Activated CD4-positive, alpha-beta T cell treated with anti-CD3 and anti-CD28 coated beads for 4 hours (primary cell): ENCODE measurements at regions not wholly inside any gene's neighbourhood (a gene's known extent, or its start where the extent isn't known, plus 50 kb on each side); places are given as distances from the start of the nearest gene placed in this dataset.

Experiments
- DNase-seq, 2 donors: peaks; one replicate each; pipeline ENCODE4 v3.0.0-alpha.2; 2020

DNA sequence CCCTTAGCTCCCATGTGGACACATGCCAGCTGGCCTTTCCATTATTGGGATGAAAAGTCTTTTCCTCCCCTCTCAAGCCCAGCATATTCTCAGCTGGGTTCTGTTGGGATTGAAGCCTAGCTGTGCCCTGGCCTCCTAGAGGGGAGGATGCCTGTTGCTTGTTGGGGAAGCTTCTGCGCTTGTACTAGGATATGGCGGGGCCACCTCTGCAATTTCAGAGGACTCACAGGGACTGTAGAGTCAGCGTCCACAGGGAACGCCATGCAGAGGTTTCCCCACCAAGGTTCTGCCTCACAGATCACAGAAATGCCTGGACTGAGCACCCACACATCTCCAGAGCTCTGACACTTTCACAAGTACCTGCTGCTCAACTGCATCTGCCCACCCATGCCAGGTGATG lies 288.7 kb upstream of the FOXQ1 start:
- DNase-seq, result no peak

DNA sequence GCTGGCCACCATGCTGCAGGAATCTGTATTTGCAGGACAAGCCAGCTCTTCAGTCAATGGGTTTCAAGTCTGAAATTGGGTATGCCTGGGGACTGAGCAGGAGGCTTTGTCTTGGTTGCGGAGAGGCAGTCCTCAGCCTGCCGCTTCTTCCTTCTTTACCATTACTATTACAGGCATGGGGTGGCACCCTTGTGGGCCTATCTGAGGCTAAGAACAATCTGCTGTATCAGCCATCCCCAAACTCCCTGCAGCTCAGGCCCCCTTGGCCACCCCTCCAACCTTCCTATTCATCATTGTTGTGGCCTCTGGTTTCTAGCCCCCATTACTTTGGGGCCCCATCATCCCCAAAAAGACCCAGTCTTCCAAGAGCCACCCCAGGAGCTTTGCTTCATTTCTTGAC lies 289.2 kb upstream of the FOXQ1 start:
- DNase-seq, result no peak

DNA sequence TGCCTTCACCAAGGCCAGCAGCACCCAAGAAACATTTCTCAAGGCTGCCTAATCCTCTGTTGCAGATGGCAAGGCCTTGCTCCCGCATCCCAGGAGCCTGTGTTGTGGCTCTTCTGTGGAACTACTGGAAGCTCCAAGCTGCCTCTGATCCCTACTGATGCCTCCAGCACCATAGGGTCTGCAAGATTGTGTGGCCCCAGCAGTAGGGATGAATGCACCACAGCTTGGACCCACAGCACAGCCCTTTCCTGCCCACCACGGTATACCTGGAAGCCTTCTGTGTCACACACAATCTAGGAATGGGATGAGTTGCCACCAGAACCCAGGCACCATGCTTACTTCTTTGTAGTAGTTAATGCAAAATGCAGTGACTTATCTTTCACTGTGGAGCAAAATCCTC lies 291.1 kb upstream of the FOXQ1 start:
- no peak for DNase-seq

DNA sequence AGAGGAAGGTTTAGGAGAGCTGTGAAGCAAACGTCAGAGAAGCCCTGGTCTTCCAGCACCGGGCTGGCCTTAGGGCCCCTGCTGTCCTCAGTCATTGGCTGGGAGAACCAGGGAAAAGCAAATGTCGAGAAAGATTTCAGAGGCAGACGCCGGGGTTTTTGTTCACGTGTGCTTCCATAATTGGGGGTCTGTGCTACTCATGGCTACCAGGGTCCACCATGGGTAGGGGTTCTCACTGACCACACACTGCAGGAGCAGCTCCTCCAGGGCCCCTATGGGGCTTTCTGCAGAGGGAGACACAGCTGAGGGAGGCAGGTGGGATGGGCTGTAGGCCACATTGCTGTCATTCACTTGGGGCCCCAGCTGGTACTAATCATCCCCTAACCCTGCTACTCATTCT lies 291.8 kb upstream of the FOXQ1 start:
- DNase-seq, result no peak

DNA sequence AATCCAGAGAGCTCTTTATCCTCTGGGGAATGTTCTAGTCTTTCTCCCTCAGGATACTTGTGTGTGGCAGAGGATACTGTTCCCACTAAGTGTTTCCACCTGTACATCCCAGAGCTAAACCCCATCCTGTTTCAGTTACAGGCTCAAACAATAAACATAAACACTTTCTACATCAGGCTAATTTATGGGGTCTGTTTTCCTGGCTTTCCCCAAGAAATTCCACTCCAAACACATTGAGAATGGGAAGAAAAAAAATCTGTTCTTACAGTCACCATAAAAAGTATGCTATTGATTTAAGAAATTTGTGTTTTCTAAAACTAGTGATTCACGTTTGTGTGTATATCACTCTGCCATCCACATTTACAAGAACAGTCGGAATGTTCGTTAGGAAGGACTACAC lies 293.9 kb upstream of the FOXQ1 start:
- no peak for DNase-seq

DNA sequence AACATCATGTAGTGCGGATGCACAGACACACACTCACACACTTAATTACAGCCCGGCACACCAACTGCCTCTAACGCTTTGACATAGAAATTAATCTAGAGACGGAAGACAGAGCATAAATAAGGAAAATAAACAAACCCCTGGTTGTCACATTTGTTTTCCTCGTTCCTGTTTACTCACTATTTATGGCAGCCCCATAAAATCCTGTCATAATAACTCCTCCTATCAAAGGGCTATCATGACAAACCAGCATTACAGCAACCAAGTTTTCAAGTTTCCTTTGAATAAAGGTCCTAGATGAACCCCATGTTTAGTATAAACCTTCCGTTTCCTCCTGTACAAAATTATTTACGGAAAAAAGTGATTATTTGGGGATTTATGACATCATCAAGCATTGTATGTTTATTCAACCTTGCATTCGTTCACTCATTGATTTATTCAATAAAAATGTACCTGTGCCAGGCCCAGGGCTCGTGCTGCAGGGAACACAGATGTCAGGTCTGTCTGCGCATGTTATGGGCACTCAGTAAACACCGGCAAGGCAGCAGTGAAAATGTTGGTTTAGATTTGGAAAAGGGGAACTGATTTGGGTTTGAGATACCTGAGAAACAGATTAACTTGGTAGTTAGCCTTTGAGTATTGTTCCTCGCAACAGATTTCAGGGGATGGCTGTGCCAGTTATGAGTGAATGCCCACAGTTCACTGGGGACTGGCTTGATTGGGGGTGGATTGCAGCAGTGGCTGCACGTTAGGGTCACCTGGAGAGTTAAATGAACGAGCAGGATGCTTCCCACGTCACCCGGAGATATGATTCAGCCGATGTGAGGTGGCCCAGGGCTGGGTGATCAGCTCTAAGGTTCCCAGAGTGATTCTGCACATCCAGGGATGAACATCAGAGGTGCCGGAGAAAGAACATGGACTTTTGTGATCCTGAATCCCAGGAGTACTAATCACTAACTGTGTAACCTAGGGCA lies 295.3 kb upstream of the FOXQ1 start:
- no peak for DNase-seq

DNA sequence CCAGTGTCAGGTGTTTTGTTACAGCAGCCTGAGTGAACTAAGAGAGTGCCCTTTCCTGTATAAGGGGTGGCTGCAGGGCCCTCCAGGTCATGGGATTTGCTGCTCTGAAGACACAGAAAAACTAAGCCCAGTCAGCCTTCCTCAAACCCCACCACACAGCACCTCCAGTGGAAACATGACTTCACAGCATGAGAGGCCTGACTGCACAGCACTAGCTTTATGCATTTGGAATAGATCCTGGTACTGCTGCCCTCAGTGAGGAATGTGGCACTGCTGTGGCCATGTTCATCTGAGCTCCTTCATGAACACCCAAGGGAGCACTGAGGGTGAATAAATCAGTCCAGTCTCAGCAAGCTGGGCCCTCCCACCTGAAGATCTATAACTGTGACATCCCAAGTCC lies 296.1 kb upstream of the FOXQ1 start:
- DNase-seq, result no peak

DNA sequence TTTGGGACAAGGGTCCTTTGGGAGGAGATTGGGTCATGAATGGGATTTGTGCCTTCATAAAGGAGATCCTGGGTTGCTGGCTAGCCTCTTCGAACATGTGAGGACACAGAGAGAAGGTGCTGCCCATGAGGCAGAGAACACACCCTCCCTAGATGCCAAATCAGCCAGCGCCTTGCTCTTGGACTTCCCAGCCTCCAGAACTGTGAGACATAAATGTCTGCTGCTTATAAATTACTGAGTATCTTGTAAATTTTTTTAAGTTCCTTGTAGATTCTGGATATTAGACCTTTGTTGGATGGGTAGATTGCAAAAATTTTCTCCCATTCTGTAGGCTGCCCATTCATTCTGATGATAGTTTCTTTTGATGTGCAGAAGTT lies 297.5 kb upstream of the FOXQ1 start:
- DNase-seq, result no peak

DNA sequence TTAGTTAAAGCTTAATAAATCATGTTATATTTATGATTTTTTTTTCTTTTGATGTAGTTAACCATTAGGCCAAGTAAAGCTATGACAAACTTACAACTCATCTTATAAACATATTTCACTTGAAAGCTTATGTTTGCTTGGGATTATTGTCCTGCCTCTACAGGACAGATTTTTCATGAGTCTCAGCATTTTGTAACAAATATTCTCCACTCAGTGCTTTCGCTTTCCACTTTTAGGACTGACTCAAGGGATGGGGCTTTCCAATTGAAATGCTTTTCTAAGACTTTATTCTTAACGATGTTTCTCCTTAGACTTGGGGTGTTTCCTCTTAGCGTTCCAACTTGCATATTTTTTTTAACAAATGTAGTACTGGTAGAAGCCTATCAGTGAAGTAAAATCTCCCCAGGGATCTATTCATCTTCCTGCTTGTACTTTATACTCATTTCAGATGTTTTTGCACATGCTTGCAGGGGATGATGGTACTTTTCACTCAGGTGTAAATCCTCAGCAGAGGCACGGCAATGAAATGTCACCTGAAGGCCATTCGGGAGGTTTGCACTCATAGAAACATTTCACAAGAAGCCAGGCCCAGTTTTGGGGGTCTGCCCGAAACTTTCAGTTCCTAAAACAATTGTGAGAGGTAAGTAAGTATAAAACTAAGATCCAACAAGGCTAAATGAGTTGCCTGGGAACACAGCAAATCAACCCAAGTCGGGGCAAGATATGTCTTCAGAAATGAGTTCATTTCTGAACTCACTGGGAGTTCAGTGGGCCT lies 298.1 kb upstream of the FOXQ1 start:
- no peak for DNase-seq

DNA sequence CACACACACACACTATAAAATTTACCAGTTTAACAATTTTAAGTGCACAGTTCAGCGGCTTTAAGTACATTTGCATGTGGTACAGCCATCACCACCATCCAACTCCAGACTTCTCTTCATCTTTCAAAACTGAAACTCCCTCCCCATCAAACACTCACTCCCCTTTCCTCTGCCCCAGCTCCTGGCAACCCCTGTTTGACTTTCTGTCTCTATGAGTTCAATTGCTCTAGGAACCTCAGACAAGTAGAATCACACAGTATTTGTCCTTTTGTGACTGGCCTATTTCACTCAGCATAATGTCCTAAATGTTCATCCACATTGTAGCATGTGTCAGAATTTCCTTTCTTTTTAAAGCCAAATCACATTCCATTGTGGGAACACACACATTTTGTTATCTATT lies 302.8 kb upstream of the FOXQ1 start:
- no peak for DNase-seq

DNA sequence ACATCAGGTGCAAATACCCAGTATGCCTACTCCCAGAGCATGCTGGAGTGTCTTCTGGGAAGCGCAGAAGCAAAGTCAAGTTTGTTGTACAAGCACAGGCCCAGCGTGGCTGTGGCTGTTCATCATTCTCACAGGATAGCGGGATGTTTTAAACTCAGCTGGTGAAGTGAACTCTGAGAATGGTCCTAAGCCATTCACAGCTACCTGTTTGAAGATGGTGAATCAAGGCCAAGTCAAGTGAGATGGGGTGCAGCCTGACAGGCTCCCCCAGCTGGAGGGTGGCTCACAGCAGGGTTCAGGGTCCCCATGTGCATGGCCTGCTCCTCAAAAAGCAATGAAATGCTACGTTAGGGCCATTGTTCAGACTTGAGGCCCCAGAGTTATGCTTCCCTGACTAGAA lies 304.7 kb upstream of the FOXQ1 start:
- no peak for DNase-seq

DNA sequence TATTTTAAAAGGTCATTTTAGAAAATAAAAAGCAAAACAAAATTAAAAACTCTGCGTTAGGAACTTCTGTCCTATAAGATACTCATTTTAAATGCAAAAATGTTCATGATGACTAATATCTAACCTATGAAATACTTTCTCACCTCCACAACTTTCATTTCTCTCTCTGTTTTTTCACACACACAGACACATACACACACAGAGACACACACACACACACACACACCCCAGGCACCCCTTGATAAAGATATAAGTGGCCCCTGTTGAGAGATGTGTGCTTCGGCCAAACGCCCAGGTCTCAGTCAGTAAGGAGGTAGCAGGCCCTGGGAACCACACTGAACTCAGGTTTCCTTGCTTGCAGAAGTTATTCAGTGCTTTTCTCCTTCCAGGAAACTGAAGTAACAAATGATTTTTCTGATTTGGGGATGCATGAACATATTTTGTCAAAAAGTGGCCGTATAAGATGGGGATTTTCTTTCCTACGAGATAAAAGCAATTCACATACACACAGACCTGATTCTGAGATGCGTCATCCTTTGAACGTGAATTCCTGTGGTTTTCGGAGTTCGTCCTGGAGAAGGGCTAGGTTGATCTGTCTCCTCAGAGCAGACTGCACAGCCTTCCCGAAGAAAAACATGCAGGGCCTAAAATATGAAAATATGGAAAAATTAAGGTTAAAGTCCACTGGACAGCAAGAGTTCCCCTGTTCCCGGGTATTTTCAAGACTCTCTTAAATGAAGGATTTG lies 306.8 kb upstream of the FOXQ1 start:
- no peak for DNase-seq

DNA sequence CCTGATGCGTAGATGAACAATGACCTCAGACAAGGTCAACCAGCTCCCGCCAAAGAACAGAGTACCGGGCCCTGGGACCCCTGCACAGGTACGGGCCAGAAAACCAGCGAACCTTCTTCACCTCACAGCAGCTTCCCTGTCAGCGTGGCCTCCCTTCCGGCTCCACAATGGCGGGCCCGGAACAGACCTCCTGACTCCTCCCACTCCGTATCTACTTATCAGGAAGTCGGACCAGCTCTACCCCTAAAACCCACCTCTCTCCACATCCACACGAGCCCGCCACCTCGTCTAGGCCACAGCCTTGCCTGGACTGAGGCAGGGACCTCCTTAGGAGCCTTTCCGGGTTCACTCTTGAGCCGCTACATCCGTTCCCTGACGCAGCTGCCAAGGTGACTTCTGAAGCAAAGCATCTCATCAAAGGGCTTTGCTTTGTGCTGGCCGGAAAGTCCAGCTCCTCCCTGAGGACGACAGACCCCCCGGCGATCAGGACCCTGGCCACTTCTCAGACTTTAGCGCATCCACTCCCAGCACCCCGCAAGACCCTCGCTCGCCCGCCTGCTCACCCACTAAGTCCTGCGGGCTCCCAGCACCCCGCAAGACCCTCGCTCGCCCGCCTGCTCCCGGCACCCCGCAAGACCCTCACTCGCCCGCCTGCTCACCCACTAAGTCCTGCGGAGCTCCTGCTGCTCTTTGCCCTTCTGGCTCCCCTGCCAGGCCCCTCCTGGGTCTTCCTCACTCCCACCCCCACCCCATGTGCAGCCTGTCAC lies 308.3 kb upstream of the FOXQ1 start:
- no peak for DNase-seq

DNA sequence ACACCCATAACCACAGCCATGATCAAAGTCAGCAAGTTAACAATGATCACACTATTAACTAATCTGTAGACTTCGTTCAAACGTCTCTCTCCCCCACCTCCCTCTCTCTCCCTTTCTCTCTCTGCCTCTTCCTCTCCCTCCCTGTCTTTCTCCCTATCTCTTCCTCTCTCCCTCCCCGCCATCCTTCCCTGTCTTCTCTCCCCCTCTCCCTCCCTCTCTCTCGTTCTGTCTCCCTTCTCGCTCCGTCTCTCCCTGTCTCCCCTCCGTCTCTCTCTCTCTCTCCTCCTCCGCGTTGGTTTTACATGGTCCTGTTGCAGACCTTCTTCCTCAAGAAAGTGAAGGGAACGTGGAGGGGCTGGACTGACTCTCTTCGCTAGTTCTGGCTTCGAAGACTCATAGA lies 308.9 kb upstream of the FOXQ1 start:
- no peak for DNase-seq

DNA sequence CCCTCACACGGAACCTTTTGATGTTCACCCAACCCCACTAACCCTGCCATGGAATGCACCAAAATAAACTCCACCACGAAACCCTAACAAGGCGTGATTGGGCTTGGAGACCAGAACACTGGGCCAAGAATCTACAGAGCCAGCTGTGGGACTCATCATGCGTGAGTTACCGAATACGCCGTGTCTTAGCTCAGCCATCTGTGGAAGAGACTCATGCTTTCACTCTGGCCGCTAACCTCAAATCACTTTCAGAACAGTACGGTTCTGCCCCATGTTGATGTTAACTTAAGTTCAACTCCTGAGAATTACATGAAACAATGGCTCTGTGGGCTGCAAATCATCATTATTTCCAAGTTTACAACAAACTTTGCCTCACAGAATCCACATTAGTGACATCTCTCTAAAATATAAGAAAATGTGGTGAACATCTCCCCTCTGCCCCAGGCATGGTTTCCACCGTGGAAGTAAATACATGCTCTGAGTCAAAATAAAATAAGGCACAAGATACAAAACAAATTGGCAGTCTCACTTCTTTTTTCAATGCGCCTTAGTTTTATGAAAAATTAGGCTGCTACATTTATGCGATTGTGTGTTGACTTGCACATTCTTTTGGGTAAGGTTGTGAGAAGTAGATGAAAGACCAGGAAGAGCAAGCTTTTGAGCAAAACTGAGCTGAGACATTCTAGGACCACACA lies 308.9 kb upstream of the EXOC2 start:
- no peak for DNase-seq

DNA sequence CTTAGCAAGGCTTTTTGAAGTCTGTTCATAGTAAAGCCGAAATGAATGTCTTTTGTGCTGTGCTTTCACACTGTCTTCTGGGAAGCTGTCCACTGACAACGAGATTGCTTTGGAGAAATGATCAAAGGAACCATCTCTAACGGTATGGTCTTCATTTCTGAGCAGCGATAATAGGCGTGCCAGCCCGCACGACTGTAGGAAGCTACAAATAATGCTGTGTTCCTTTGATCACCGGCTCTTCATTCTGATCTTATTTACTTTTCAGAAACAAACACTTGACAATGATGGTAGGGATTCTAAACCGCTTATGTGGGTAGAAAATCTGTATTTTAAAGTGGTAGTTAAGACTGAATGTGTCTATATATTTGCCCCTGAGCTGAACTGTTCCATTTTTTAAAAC lies 306.6 kb upstream of the EXOC2 start:
- DNase-seq, result no peak

DNA sequence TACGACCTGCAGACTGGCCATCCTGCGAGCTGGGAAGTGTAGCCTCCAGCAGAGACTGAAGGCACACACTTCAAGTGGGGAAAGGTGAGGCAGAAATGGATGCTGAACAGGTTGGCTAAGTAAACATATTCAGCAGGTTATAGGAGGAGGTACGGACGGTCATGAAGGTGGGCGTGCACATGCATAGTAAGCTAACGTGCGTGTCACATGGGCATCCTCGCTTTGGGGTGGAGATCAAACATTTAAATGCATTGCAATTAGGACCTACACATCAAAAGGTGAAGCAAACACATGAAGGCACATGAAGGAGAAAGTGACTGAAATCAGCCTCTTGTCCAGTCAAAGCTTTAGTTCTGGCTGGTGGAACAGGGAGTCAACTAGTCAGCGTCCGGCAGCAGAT lies 305.6 kb upstream of the EXOC2 start:
- DNase-seq, result no peak

DNA sequence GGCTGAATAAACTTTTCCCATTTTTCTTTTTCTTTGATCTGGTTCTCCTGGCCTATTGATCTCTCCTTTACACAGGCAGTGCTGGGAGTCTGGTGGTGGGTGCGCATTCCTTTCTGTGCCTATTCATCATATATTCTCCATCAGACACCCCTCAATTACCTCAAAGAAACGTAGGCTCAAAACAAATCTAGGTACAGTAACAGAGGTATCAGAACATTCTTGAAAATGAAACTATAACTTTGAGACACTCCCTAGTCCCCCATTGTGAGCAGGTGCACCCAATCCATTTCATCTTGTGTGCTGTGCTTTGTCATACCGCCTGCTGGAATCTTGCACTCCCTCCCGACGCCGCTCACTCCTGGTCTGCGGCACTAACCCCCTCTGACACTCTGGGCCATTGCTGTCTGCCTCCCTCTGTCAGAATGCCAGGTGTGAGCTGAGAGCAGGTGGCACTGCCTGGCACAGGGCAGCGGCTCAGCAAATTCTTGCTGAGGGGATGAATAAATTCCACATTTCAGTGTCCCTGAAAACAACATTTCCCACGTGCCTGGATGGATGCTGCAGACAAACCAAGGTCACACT lies 303.4 kb upstream of the EXOC2 start:
- no peak for DNase-seq

DNA sequence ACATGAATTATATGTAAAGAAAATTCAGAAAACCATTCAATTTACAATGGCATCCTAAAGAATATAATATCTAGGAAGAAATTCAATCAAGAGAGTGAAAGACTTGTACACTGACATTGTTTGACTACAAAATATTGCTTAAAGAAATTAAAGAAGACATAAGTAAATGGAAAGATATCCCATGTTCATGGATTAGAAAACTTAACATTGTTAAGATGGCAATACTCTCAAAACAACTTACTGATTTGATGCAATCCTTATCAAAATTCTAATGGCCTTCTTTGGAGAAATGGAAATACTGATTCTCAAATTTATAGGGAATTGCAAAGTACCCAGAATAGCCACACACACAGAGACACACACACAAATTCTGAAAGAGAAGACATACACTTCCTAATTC lies 298.3 kb upstream of the EXOC2 start:
- DNase-seq, result no peak

DNA sequence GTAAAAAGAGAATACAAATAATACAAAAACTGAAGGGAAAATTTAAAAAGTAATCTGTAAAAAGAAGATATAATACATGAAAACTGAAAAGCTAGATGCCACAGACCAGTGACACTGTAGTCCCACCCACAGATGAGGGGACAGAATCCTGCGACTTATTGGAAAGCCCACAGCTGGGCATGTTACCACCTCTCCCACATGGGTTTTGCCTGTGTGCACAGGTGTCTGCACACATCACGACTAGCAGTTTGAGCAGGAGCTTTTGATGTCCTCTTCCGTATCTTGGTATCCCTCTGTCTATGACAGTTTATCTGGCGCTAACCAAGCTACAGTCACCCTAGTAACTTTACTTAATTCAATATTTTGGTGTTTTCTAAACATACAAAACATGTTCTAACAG lies 291.1 kb upstream of the EXOC2 start:
- DNase-seq, result no peak

DNA sequence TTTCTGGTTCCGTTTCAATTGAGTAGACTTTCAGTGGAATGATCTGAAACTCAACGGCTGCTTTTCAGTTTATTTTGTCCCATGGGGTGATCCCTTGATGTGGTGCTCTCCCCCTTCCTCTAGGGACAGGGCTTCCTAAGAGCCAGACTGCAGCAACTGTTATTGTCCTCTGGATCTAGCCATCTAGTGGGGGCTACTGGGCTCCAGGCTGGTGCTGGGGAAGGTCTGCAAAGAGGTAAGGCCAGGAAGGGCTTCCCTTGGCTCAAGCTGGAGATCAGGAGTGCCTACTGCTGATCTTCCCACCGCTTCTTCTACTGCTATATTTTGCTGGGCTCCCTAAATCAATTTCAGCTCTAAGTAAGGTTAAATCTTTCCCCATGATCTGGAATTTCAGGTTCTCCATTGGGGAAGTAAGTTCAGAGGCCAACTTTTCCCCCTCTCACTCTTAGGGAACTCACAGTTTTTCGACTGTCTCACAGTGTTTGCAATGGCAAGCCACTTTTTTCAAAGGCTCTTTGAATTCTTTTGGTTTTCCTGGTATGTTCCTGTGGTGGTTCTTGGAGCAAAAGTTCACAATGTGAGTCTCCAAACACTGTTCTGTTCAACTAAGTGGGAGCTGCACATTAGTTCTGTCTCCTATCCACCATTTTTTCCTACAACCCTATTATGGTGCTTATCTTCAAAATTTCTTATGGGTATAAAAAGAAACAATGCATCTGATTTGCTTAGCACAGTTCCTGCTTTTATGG lies 286.2 kb upstream of the EXOC2 start:
- DNase-seq, result no peak
